Tibial artery (tissue), 4 donors: ENCODE measurements at regions not wholly inside any gene's neighbourhood (a gene's known extent, or its start where the extent isn't known, plus 50 kb on each side); places are given as distances from the start of the nearest gene placed in this dataset.

ENCODE experiments used
- DNase-seq, 2 donors: peaks; one replicate each; pipeline ENCODE4 v3.0.0-alpha.2; 2019
- H3K27ac ChIP-seq, 2 donors: fragments of 200-600 bp; sonication (generic) in 1 of 2; 1 replicate in 1 of 2; 2 replicates in 1 of 2; pipeline ENCODE4 v1.5.1; 2018 to 2019; ENCODE audit warnings: mild to moderate bottlenecking in 1 of 2
- H3K27me3 ChIP-seq, 2 donors: fragments of 200-600 bp; sonication (generic) in 1 of 2; one replicate each; pipeline versions ENCODE4 v1.5.1 to v1.6.0; 2016 to 2019
- H3K36me3 ChIP-seq, 3 donors: fragments of 200-600 bp; sonication (generic) in 2 of 3; one replicate each; pipeline ENCODE4 v1.5.1; 2016 to 2019; ENCODE audit warnings: mild to moderate bottlenecking in 2 of 3
- H3K4me1 ChIP-seq, 4 donors: fragments of 200-600 bp; sonication (generic) in 2 of 4; 1 replicate in 3 of 4; 2 replicates in 1 of 4; pipeline ENCODE4 v1.5.1; 2016 to 2019
- H3K4me3 ChIP-seq, 2 donors: fragments of 200-600 bp; sonication (generic) in 1 of 2; 1 replicate in 1 of 2; 2 replicates in 1 of 2; pipeline ENCODE4 v1.5.1; 2018 to 2019; ENCODE audit warnings: mild to moderate bottlenecking in 2 of 2
- H3K9me3 ChIP-seq, 3 donors: fragments of 200-600 bp; sonication (generic) in 1 of 3; one replicate each; pipeline ENCODE4 v1.5.1; 2016 to 2019
- intact Hi-C: fragments of 100-400 bp; cut with DNase I; formaldehyde crosslinking; loops from one replicate; pipeline ENCODE4 v1.15.0; 2023; ENCODE audit warnings: low total_unique reads
- TF ChIP-seq, protein P1 (sequence below), 2 experiments: fragments of 200-600 bp in 1 of 2; fragments of 450-650 bp in 1 of 2; IDR thresholded peaks; one replicate each; pipeline ENCODE4 v1.5.1; 2017 to 2019; ENCODE audit warnings: antibody characterized with exemption in 2 of 2, mild to moderate bottlenecking in 1 of 2, moderate library complexity in 1 of 2

DNA sequence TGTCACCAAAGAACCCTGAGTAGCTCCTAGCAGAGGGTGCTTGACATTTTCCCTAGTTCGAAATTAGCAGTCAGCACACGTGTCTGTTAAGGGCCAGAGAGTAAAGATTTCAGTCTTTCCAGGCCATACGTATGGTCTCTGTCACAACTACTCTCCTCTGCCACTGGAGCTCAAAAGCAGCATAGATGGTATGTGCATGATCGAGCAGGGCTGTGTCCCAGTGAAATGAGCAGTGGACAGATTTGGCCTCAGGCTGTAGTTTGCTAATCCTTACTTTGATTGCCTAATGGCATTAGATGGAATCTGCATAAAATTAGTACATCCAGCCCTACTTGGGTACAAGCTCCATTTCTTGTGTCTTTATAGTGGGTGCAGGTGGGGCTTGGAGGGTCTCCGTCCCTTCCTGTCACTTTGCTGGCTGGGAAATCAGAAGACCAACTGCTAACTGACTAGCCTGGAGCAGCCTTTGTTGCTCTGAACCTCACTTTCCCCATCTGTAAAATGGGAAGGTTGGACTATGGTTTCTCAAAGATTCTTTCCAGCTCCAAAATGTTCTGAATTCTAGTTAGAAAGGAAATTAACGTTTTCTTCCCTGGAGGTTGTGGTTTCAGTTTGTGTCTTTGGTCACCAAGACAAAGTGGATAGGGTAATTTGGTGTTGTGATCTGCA lies 108.5 kb downstream of the GLI2 start:
- intact Hi-C loops: no loop called here
- Histone ChIP-seq H3K36me3 (no peaks in the 10 kb centered on the region), H3K27me3 (no peaks in the 10 kb centered on the region), H3K9me3 (peaks cover 0 to 7% (median 0%) of the 10 kb centered on the region in 3 donors), H3K27ac (no peak overlapping the region), H3K4me3 (no peak overlapping the region), H3K4me1 (peaks cover 0 to 18% (median 13%) of the 10 kb centered on the region in 4 donors)
- DNase-seq: no peak
- TF ChIP-seq, protein P1, sequence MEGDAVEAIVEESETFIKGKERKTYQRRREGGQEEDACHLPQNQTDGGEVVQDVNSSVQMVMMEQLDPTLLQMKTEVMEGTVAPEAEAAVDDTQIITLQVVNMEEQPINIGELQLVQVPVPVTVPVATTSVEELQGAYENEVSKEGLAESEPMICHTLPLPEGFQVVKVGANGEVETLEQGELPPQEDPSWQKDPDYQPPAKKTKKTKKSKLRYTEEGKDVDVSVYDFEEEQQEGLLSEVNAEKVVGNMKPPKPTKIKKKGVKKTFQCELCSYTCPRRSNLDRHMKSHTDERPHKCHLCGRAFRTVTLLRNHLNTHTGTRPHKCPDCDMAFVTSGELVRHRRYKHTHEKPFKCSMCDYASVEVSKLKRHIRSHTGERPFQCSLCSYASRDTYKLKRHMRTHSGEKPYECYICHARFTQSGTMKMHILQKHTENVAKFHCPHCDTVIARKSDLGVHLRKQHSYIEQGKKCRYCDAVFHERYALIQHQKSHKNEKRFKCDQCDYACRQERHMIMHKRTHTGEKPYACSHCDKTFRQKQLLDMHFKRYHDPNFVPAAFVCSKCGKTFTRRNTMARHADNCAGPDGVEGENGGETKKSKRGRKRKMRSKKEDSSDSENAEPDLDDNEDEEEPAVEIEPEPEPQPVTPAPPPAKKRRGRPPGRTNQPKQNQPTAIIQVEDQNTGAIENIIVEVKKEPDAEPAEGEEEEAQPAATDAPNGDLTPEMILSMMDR (IDR thresholded peaks at IDR 0.05): no peak

DNA sequence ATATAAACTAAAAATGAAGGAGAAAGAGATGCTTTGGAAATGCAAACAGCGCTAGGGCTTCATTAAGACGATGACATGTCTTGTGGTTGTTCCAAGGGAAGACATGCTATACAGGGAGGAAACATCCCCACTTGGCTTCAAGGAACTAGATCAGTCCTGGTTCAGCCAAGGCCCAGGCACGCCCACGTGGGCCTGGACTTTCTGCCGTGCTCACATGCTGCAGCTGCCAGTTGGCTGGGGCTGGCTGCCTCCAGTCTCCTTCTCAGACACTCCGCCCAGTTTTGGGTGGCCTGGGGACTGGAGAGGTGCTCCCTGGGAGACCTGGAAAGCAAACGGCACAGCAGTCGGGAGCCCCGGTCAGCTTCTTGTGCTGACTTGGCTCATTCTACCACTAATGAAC lies 109.6 kb downstream of the GLI2 start:
- intact Hi-C loops: no loop called here
- TF ChIP-seq, protein P1 (IDR thresholded peaks at IDR 0.05): no peak
- Histone ChIP-seq H3K27ac (no peak overlapping the region), H3K36me3 (no peaks in the 10 kb centered on the region), H3K27me3 (no peaks in the 10 kb centered on the region), H3K9me3 (peaks cover 0 to 14% (median 0%) of the 10 kb centered on the region in 3 donors), H3K4me1 (peaks cover 0 to 18% (median 13%) of the 10 kb centered on the region in 4 donors), H3K4me3 (no peak overlapping the region)
- peak; percentile 77 to 83 for DNase-seq

GRCh38 chr2:120846406-120847095 lies 110.9 kb downstream of the GLI2 start:
- Histone ChIP-seq H3K4me3 (no peak overlapping the region), H3K36me3 (no peaks in the 10 kb centered on the region), H3K9me3 (peaks cover 0 to 14% (median 0%) of the 10 kb centered on the region in 3 donors), H3K4me1 (peaks cover 0 to 18% (median 13%) of the 10 kb centered on the region in 4 donors), H3K27me3 (no peaks in the 10 kb centered on the region), H3K27ac (no peak overlapping the region)
- TF ChIP-seq, protein P1 (IDR thresholded peaks at IDR 0.05): no peak
- intact Hi-C loops: no loop called here
- DNase-seq: peak in 1 of 2 donors; percentile 57

DNA sequence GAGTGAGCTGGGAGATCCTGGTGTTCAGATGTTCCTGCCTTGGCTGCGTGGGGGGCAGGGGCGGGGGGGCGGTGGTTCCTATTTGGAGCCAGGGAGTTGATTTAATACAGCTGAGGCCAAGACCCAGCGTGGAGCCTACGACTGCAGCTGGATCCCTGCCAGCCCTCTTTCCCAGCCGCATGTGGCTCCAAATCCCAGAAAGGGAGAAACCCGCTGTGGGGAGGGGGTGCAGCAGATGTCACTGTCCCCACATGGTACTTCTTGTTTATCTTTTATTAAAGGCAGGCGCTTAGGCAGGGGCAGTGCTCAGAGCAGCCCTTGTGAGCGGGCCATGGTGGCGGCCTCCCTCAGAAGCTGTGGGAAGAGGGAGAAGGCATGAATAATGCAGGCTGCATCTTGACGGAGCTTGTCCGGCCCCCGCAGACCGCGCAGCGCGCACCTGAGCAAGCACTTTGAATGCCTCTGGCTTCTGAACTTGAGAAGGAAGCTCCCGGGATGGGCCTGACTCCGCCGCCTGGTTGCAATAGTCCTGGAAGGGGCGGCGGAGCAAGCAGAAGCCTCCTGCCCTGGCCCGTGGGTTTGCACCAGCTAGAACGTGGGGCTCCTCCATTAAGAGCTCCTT lies 112.1 kb downstream of the GLI2 start:
- peak in 1 of 2 donors; percentile 57 for DNase-seq
- intact Hi-C loops: no loop called here
- peaks cover 0 to 18% (median 13%) of the 10 kb centered on the region in 4 donors for H3K4me1 ChIP-seq
- H3K36me3 ChIP-seq: no peaks in the 10 kb centered on the region
- H3K27ac ChIP-seq: no peak overlapping the region
- TF ChIP-seq, protein P1 (IDR thresholded peaks at IDR 0.05): no peak
- peaks cover 0 to 14% (median 0%) of the 10 kb centered on the region in 3 donors for H3K9me3 ChIP-seq
- H3K4me3 ChIP-seq: no peak overlapping the region
- H3K27me3 ChIP-seq: no peaks in the 10 kb centered on the region

DNA sequence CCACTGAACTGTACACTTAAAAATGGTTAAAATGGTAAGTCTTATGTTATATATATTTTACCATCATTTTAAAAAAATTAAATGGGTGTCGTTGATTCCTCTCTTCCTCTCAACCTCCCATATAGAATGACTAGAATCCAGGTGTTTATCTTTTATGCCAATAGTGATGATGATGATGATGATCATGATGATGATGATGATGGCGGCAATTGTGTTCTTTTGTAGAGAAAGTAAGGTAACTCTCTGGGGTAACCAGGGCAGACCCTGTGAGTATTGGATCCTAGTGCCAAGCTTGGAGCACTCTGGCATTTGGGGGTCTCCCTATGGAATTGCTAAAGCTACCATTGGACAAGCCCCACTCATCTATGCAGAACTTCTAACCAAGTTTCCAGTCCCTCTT lies 113.6 kb downstream of the GLI2 start:
- Histone ChIP-seq H3K27ac (no peak overlapping the region), H3K4me3 (no peak overlapping the region), H3K36me3 (no peaks in the 10 kb centered on the region), H3K9me3 (peaks cover 0 to 14% (median 0%) of the 10 kb centered on the region in 3 donors), H3K4me1 (peaks cover 0 to 18% (median 13%) of the 10 kb centered on the region in 4 donors), H3K27me3 (no peaks in the 10 kb centered on the region)
- no peak for DNase-seq
- intact Hi-C loops: no loop called here
- TF ChIP-seq, protein P1 (IDR thresholded peaks at IDR 0.05): no peak
